ENCODE measurements at regions not wholly inside any gene's neighbourhood (a gene's known extent, or its start where the extent isn't known, plus 50 kb on each side); places are given as distances from the start of the nearest gene placed in this dataset.

DNA sequence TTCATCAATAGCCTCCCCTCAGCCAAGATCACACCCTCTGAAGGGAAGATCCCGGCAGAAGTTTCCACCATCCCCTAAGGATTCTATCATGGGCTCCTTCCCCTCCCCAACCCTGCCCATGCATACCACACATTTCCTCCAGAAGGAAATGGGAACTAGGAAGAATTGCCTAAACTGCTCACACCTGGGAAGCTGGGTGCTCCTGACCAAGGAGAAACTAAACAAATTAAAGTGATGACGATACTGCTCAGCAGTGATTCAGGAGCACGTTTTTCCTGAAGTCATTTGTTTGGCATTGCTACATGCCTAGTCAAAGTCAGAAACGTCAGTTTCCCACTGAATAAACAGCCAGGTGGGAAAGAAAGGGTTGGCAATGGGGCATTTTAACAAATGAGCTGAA is 136.1 kb upstream of the CDYL start:
- TF ChIP-seq POLR2A (IDR thresholded peaks at IDR 0.05; ENCODE audit: extremely low read depth, insufficient read length) (no peak), CTCF (IDR thresholded peaks at IDR 0.05; ENCODE audit: low read depth, low read length) (no peak), MYC (IDR thresholded peaks at IDR 0.05; ENCODE audit: low read depth, low read length) (no peak), MAX (IDR thresholded peaks at IDR 0.05; ENCODE audit: low read depth, low read length) (no peak)
